H1 (cell line): ENCODE measurements at regions not wholly inside any gene's neighbourhood (a gene's known extent, or its start where the extent isn't known, plus 50 kb on each side); places are given as distances from the start of the nearest gene placed in this dataset.

Experiments used
- CREB1 ChIP-seq: IDR thresholded peaks from 2 replicates; pipeline ENCODE4 v1.6.1; 2012; ENCODE audit warnings: inconsistent platforms
- EZH2 ChIP-seq: fragments of 200-600 bp; sonication (generic); IDR thresholded peaks from 2 replicates; pipeline ENCODE4 v1.7.1; 2012; ENCODE audit warnings: low read depth, mild to moderate bottlenecking, moderate library complexity, low read length, inconsistent platforms; ENCODE audit not compliant: severe bottlenecking
- FOSL1 ChIP-seq: IDR thresholded peaks from 2 replicates; pipeline ENCODE4 v1.6.1; 2011; ENCODE audit warnings: mild to moderate bottlenecking, low read depth, low read length, moderate library complexity; ENCODE audit not compliant: insufficient read depth
- GABPA ChIP-seq: IDR thresholded peaks from 2 replicates; pipeline ENCODE4 v1.6.1; 2011; ENCODE audit warnings: mild to moderate bottlenecking, low read length, moderate library complexity, borderline replicate concordance; ENCODE audit not compliant: insufficient read depth
- JUND ChIP-seq: IDR thresholded peaks from 2 replicates; pipeline ENCODE4 v1.6.1; 2011; ENCODE audit warnings: mild to moderate bottlenecking, improper control_type of control experiment, low read length
- POLR2AphosphoS5 ChIP-seq: IDR thresholded peaks from 2 replicates; pipeline ENCODE4 v1.6.1; 2011; ENCODE audit warnings: low read depth, low read length
- RFX5 ChIP-seq: IDR thresholded peaks from 2 replicates; pipeline ENCODE4 v1.6.1; 2011; ENCODE audit warnings: low read depth, low read length, improper control_type of control experiment, borderline replicate concordance
- SP1 ChIP-seq: IDR thresholded peaks from 2 replicates; pipeline ENCODE4 v1.6.1; 2011; ENCODE audit warnings: low read depth, low read length
- SRF ChIP-seq: IDR thresholded peaks from 2 replicates; pipeline ENCODE4 v1.6.1; 2011; ENCODE audit warnings: mild to moderate bottlenecking, low read depth, low read length, moderate library complexity
- TBP ChIP-seq: IDR thresholded peaks from 2 replicates; pipeline ENCODE4 v1.6.1; 2011; ENCODE audit warnings: low read depth, low read length, improper control_type of control experiment
- TEAD4 ChIP-seq: IDR thresholded peaks from 2 replicates; pipeline ENCODE4 v1.6.1; 2012; ENCODE audit warnings: low read depth, low read length, inconsistent platforms, mixed read lengths
- USF2 ChIP-seq: IDR thresholded peaks from 2 replicates; pipeline ENCODE4 v1.6.1; 2011; ENCODE audit warnings: low read length, improper control_type of control experiment
- TF ChIP-seq, protein P1 (sequence below), 3 experiments: IDR thresholded peaks; 1 replicate in 2 of 3; 2 replicates in 1 of 3; pipeline versions ENCODE4 v1.5.1 to v1.6.1; 2011; ENCODE audit warnings: low read length in 3 of 3, mild to moderate bottlenecking in 3 of 3, inconsistent platforms in 2 of 3, low read depth in 1 of 3, moderate library complexity in 1 of 3; ENCODE audit not compliant: insufficient read depth in 1 of 3; ENCODE audit errors: control extremely low read depth in 1 of 3

DNA sequence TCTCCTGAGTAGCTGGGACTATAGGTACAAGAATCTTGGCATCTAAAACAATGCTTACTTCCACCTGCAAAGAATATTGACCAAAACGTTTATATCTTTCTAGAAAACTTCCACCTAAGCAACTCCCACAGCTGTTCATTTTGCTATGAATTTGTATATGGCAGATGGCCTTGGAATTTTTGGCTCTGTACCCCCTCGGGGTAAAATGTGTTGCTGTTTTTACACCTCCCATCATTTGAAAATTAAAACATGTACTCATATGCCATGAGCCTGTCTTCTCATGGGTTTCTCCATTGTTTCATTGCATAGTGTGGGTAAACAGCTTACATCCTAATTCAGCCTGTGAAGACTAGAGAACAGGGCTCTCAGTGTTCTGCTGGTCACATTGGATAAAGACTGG lies 853.6 kb upstream of the SOX11 start:
- TF ChIP-seq CREB1 (no peak), SP1 (no peak), SRF (no peak), RFX5 (no peak), USF2 (no peak), GABPA (no peak), POLR2AphosphoS5 (no peak), TEAD4 (no peak), TBP (no peak), EZH2 (no peak), FOSL1 (no peak), JUND (no peak)
- TF ChIP-seq, protein P1, sequence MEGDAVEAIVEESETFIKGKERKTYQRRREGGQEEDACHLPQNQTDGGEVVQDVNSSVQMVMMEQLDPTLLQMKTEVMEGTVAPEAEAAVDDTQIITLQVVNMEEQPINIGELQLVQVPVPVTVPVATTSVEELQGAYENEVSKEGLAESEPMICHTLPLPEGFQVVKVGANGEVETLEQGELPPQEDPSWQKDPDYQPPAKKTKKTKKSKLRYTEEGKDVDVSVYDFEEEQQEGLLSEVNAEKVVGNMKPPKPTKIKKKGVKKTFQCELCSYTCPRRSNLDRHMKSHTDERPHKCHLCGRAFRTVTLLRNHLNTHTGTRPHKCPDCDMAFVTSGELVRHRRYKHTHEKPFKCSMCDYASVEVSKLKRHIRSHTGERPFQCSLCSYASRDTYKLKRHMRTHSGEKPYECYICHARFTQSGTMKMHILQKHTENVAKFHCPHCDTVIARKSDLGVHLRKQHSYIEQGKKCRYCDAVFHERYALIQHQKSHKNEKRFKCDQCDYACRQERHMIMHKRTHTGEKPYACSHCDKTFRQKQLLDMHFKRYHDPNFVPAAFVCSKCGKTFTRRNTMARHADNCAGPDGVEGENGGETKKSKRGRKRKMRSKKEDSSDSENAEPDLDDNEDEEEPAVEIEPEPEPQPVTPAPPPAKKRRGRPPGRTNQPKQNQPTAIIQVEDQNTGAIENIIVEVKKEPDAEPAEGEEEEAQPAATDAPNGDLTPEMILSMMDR (IDR thresholded peaks at IDR 0.05; ENCODE audit: control extremely low read depth in 1 of 3, insufficient read depth in 1 of 3, low read depth in 1 of 3, low read length in 3 of 3) = no peak
